ENCODE measurements at regions not wholly inside any gene's neighbourhood (a gene's known extent, or its start where the extent isn't known, plus 50 kb on each side); places are given as distances from the start of the nearest gene placed in this dataset.

- H3K4me1 Mint-ChIP-seq (ENCODE audit: low read depth): peaks cover 15% of the 10 kb centered on the region
- no peaks in the 10 kb centered on the region for H3K36me3 Mint-ChIP-seq (ENCODE audit: low read depth)
- POLR2A ChIA-PET: no interaction called here
- H3K27ac Mint-ChIP-seq: no peak overlapping the region
- H3K9me3 Mint-ChIP-seq (ENCODE audit: insufficient read depth): no peaks in the 10 kb centered on the region
- H3K27me3 Mint-ChIP-seq (ENCODE audit: low read depth): peaks cover 7% of the 10 kb centered on the region
- ATAC-seq: no peak
- CTCF ChIA-PET: no interaction called here
- H3K4me3 Mint-ChIP-seq: no peak overlapping the region
- DNase-seq: no peak
Measured at GRCh38 chr1:8094481-8095241, 68.6 kb upstream of the ERRFI1 start.

DNA sequence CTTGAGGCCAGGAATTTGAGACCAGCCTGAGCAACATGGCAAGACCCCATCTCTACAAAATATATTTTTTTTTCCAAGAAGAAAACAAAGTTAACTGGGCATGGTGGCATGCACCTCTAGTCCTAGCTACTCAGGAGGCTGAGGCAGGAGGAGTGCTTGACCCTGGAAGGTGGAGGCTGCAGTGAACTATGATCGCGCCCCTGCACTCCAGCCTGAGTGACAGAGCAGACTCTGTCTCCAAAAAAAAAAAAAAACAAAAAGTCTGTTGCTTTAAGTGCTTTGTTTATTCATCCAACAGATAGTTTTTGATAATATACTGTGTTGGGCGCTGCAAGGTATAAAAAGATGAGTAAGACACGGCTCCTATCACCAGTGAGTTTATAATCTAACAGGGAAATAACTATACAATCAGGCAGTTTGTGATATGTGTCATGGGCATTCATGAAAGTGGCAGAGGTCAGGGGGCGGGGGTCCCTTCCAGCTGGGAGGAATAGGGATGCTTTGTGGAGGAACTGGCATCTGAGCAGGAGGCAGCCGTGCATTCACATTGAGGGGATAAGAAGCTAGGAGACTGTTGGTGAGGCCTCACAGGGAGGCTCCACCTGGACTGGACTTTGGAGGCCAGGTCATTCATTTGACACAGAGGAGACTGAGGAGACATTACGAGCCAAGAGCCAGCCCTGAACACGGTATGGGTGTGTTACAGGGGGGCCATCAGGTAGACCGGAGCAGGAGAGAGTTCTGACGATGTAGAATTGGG is 67.3 kb upstream of the ERRFI1 start:
- POLR2A ChIA-PET: no interaction called here
- CTCF ChIA-PET: no interaction called here
- H3K4me3 Mint-ChIP-seq: no peak overlapping the region
- peaks cover 15% of the 10 kb centered on the region for H3K4me1 Mint-ChIP-seq (ENCODE audit: low read depth)
- H3K36me3 Mint-ChIP-seq (ENCODE audit: low read depth): no peaks in the 10 kb centered on the region
- ATAC-seq: no peak
- DNase-seq: no peak
- H3K27ac Mint-ChIP-seq: no peak overlapping the region
- peaks cover 7% of the 10 kb centered on the region for H3K27me3 Mint-ChIP-seq (ENCODE audit: low read depth)
- no peaks in the 10 kb centered on the region for H3K9me3 Mint-ChIP-seq (ENCODE audit: insufficient read depth)

GRCh38 chr1:8092657-8093056 is 66.5 kb upstream of the ERRFI1 start:
- H3K27me3 Mint-ChIP-seq (ENCODE audit: low read depth): peaks cover 8% of the 10 kb centered on the region
- CTCF ChIA-PET: no interaction called here
- H3K4me3 Mint-ChIP-seq: no peak overlapping the region
- H3K9me3 Mint-ChIP-seq (ENCODE audit: insufficient read depth): no peaks in the 10 kb centered on the region
- no peak for DNase-seq
- H3K27ac Mint-ChIP-seq: no peak overlapping the region
- POLR2A ChIA-PET: no interaction called here
- no peak for ATAC-seq
- H3K4me1 Mint-ChIP-seq (ENCODE audit: low read depth): peaks cover 12% of the 10 kb centered on the region
- no peaks in the 10 kb centered on the region for H3K36me3 Mint-ChIP-seq (ENCODE audit: low read depth)

DNA sequence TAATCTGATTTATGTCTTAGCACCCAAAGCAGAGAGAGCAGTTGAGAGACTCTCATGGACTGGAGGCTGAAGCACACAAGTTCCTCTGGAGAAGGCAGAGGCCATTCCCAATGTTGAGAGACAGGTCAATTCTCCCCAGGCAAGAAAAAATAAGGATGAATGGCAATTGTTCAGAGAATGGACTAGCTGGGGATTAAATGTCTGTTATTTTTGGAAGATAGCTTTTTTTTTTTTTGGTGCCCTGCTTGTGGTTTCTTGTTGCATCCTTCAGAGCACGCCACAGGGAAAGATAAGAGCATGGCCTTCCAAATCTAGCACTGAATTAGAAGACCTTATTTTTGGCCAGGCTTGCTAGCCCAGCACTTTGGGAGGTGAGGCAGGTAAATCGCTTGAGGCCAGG is 65.6 kb upstream of the ERRFI1 start:
- ATAC-seq (no peak), DNase-seq (no peak)
- Mint-ChIP-seq H3K36me3 (ENCODE audit: low read depth) (no peaks in the 10 kb centered on the region), H3K4me3 (no peak overlapping the region), H3K4me1 (ENCODE audit: low read depth) (peaks cover 4% of the 10 kb centered on the region), H3K27me3 (ENCODE audit: low read depth) (peaks cover 10% of the 10 kb centered on the region), H3K9me3 (ENCODE audit: insufficient read depth) (no peaks in the 10 kb centered on the region), H3K27ac (no peak overlapping the region)
- POLR2A ChIA-PET: interaction anchor here (0.6 kb wide), 1 partner anchor 19 kb away, joined by 3 read pairs; no protein-coding TSS in a partner anchor
- CTCF ChIA-PET: no interaction called here

DNA sequence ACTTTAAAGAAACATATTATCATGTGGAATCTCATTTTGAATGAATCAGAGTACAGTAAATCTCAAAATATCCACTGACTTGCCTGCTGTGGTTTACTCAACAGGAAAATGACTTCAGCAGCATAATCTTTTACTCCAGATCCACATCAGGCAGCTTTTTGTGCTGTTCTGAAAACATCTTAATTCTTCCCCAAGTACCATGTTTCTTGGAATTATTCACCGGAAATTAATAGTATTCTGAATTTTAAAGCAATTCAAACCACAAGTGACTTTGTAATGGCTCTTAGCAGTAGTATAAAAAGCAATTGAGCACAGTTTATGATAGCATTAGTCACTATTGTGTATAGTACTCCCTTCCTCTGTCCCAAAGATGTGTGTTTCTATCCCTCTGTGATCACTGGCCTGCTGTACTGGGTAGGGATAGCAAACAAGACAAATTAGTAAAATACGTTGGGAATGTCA is 64.2 kb upstream of the ERRFI1 start:
- Mint-ChIP-seq H3K4me1 (ENCODE audit: low read depth) (no peaks in the 10 kb centered on the region), H3K36me3 (ENCODE audit: low read depth) (no peaks in the 10 kb centered on the region), H3K27me3 (ENCODE audit: low read depth) (peaks cover 17% of the 10 kb centered on the region), H3K9me3 (ENCODE audit: insufficient read depth) (no peaks in the 10 kb centered on the region), H3K27ac (no peak overlapping the region), H3K4me3 (no peak overlapping the region)
- ATAC-seq (no peak), DNase-seq (no peak)
- CTCF ChIA-PET: interaction anchor here (0.9 kb wide), 1 partner anchor 71 kb away, joined by 3 read pairs; no protein-coding TSS in a partner anchor
- POLR2A ChIA-PET: no interaction called here

GRCh38 chr1:8089535-8090228 is 63.6 kb upstream of the ERRFI1 start:
- DNase-seq: no peak
- no peak for ATAC-seq
- H3K27ac Mint-ChIP-seq: no peak overlapping the region
- no peaks in the 10 kb centered on the region for H3K36me3 Mint-ChIP-seq (ENCODE audit: low read depth)
- no peaks in the 10 kb centered on the region for H3K9me3 Mint-ChIP-seq (ENCODE audit: insufficient read depth)
- no peaks in the 10 kb centered on the region for H3K4me1 Mint-ChIP-seq (ENCODE audit: low read depth)
- peaks cover 21% of the 10 kb centered on the region for H3K27me3 Mint-ChIP-seq (ENCODE audit: low read depth)
- ChIA-PET POLR2A (no interaction called here), CTCF (interaction anchor here (0.8 to 0.9 kb wide), 2 partner anchors 11 to 70 kb away, joined by 3 read pairs; no protein-coding TSS in a partner anchor)
- no peak overlapping the region for H3K4me3 Mint-ChIP-seq

- H3K27me3 Mint-ChIP-seq (ENCODE audit: low read depth): peaks cover 20% of the 10 kb centered on the region
- POLR2A ChIA-PET: no interaction called here
- H3K27ac Mint-ChIP-seq: no peak overlapping the region
- no peaks in the 10 kb centered on the region for H3K4me1 Mint-ChIP-seq (ENCODE audit: low read depth)
- no peak for ATAC-seq
- CTCF ChIA-PET: no interaction called here
- no peaks in the 10 kb centered on the region for H3K36me3 Mint-ChIP-seq (ENCODE audit: low read depth)
- no peak overlapping the region for H3K4me3 Mint-ChIP-seq
- no peak for DNase-seq
- H3K9me3 Mint-ChIP-seq (ENCODE audit: insufficient read depth): no peaks in the 10 kb centered on the region
Measured at GRCh38 chr1:8086055-8086454, 59.9 kb upstream of the ERRFI1 start.

DNA sequence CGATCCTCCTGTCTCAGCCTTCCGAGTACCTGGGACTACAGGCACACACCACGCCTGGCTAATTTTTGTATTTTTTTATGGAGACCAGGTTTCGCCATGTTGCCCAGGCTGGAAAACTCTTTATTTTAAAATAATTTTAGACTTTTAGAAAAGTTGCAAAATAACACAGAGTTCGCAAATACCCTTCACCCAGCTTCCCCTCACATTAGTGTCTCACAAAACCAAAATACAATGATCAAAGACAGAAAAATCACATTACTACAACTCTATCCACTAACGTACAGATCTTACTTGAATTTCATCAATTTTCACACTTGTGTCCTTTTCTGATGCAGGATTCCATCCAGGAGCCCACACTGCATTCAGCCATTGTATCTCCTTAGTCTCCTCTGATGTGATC is 58.8 kb upstream of the ERRFI1 start:
- ATAC-seq (no peak), DNase-seq (no peak)
- H3K36me3 Mint-ChIP-seq (ENCODE audit: low read depth): no peaks in the 10 kb centered on the region
- ChIA-PET POLR2A (no interaction called here), CTCF (no interaction called here)
- H3K27ac Mint-ChIP-seq: no peak overlapping the region
- no peaks in the 10 kb centered on the region for H3K9me3 Mint-ChIP-seq (ENCODE audit: insufficient read depth)
- H3K27me3 Mint-ChIP-seq (ENCODE audit: low read depth): peaks cover 21% of the 10 kb centered on the region
- H3K4me1 Mint-ChIP-seq (ENCODE audit: low read depth): no peaks in the 10 kb centered on the region
- no peak overlapping the region for H3K4me3 Mint-ChIP-seq

DNA sequence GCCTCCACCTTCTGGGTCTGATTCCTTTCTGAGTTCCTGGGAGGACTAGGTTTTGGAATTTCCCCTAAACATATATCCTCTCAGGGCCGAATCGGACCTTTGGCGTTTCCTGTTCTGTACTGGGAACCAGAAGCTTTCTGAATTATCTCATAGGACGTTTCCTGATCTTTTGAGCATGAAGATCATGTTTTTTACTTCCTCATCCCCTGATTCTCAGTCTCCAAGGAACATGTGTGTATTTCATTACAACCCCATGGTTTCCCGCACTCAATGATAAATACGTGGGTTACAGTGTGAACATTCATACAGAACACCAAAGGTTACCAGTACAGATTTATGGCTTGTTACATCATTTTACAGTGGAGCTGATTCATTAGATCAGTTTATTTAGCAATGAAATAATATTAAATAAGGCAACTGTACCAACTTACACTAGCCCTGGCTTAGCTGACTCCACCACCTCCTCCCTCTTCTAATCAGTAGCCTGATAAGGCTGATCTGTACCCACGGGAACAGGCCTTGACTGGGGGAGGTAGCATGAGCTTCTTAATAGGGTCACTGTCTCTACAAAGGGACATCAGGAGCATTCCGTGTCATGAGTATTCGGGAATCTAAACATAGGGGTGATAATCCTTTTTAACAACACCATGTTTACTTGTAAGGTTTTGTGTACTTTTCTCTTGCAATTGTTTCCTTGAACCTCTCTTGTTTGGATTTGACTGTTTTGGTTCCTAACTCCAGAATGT is 57.8 kb upstream of the ERRFI1 start:
- Mint-ChIP-seq H3K36me3 (ENCODE audit: low read depth) (no peaks in the 10 kb centered on the region), H3K4me3 (no peak overlapping the region), H3K9me3 (ENCODE audit: insufficient read depth) (no peaks in the 10 kb centered on the region), H3K27ac (no peak overlapping the region), H3K4me1 (ENCODE audit: low read depth) (no peaks in the 10 kb centered on the region), H3K27me3 (ENCODE audit: low read depth) (peaks cover 21% of the 10 kb centered on the region)
- ATAC-seq (no peak), DNase-seq (no peak)
- ChIA-PET POLR2A (no interaction called here), CTCF (no interaction called here)

DNA sequence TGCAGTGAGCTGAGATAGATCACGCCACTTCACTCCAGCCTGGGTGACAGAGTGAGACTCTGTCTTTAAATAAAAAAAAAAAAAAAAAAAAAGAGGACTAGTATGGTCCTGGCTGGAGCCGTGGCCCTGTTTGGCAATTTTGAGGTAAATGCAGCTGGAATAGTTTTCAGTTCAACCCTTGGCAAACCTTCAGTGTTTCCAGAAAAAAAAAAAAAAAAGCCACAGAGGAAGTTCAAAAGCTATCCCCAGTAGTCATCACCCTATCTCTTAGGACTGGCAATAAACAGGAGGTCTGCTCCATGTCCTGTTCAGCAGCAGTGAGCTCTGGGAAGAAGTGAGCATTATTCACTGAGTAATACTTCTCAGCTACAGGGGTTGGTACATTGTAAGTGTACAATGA is 56.8 kb upstream of the ERRFI1 start:
- Mint-ChIP-seq H3K27me3 (ENCODE audit: low read depth) (peaks cover 21% of the 10 kb centered on the region), H3K36me3 (ENCODE audit: low read depth) (no peaks in the 10 kb centered on the region), H3K27ac (no peak overlapping the region), H3K4me1 (ENCODE audit: low read depth) (no peaks in the 10 kb centered on the region), H3K9me3 (ENCODE audit: insufficient read depth) (no peaks in the 10 kb centered on the region), H3K4me3 (no peak overlapping the region)
- ChIA-PET POLR2A (no interaction called here), CTCF (no interaction called here)
- ATAC-seq (no peak), DNase-seq (no peak)

DNA sequence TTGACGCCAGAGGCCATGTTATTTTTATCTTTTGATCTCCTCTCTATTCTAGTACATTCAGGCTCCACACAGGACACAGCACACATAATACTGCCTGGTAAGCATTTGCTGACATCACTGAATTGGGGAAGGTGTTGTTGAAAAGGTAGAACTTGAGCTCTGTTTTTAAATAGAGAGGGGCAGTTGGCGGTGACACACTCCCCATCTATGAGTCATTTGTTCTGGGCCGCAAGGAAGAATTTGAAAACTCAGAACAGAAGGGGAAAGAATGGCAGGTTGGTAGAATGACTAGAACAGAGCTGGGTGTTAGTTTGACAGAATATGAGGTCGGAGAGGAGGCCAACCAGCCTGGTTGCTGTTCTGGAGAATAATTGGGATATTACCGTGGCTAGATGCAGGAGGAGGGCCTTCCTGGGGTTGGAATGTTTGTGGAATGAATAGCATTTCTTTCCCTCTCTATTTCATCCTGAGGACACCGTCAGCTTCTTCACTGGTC is 52.1 kb upstream of the ERRFI1 start:
- H3K4me3 Mint-ChIP-seq: no peak overlapping the region
- ATAC-seq (no peak), DNase-seq (no peak)
- CTCF ChIA-PET: interaction anchor here (1.0 to 1.1 kb wide), 2 partner anchors 11 to 63 kb away, joined by 3 to 4 read pairs; no protein-coding TSS in a partner anchor
- H3K36me3 Mint-ChIP-seq (ENCODE audit: low read depth): no peaks in the 10 kb centered on the region
- H3K4me1 Mint-ChIP-seq (ENCODE audit: low read depth): no peaks in the 10 kb centered on the region
- H3K9me3 Mint-ChIP-seq (ENCODE audit: insufficient read depth): no peaks in the 10 kb centered on the region
- H3K27me3 Mint-ChIP-seq (ENCODE audit: low read depth): peaks cover 7% of the 10 kb centered on the region
- H3K27ac Mint-ChIP-seq: no peak overlapping the region
- POLR2A ChIA-PET: no interaction called here
